Activated T-cell treated with anti-CD3 and anti-CD28 coated beads, Interleukin-2, amount 50 U/mL, for 72 hours (primary cell): ENCODE measurements at regions not wholly inside any gene's neighbourhood (a gene's known extent, or its start where the extent isn't known, plus 50 kb on each side); places are given as distances from the start of the nearest gene placed in this dataset.
"Not testable (repeated sequence)": the region's sequence is repeated elsewhere in the genome, so short reads cannot be mapped to it uniquely, and the experiment has no call there.

Experiments
- ATAC-seq, 2 donors: fragments of 150-1000 bp; cut with Tn5 transposase; replicated peaks in 1 of 2; 2 replicates each; pipeline ENCODE4 v1.10.0; 2021; ENCODE audit warnings: moderate library complexity in 2 of 2, mild to moderate bottlenecking in 1 of 2
- DNase-seq, 2 donors: peaks; one replicate each; pipeline ENCODE4 v3.0.0; 2021 to 2022; ENCODE audit warnings: mixed read lengths in 1 of 2
- H3K27ac Mint-ChIP-seq: one replicate; pipeline ENCODE4 v1.8.0; 2022; ENCODE audit warnings: mild to moderate bottlenecking, moderate library complexity, mixed read lengths
- H3K27me3 Mint-ChIP-seq: one replicate; pipeline ENCODE4 v1.8.0; 2022; ENCODE audit warnings: low read depth, mixed read lengths
- H3K36me3 Mint-ChIP-seq, 2 donors: one replicate each; pipeline ENCODE4 v1.8.0; 2022; ENCODE audit warnings: mixed read lengths in 2 of 2, mild to moderate bottlenecking in 1 of 2; ENCODE audit not compliant: insufficient read depth in 2 of 2
- H3K4me1 Mint-ChIP-seq: one replicate; pipeline ENCODE4 v1.8.0; 2022; ENCODE audit warnings: low read depth, mixed read lengths
- H3K4me3 Mint-ChIP-seq, 2 donors: one replicate each; pipeline ENCODE4 v1.8.0; 2022; ENCODE audit warnings: mild to moderate bottlenecking in 2 of 2, mixed read lengths in 2 of 2, moderate library complexity in 2 of 2
- H3K9me3 Mint-ChIP-seq, 2 donors: one replicate each; pipeline ENCODE4 v1.8.0; 2022; ENCODE audit warnings: mixed read lengths in 2 of 2

- H3K4me3 Mint-ChIP-seq, DNase-seq, H3K4me1 Mint-ChIP-seq, H3K27ac Mint-ChIP-seq, H3K27me3 Mint-ChIP-seq, H3K9me3 Mint-ChIP-seq, H3K36me3 Mint-ChIP-seq, ATAC-seq: not testable (repeated sequence)
Observed at GRCh38 chr3:197410170-197410569, 111.8 kb upstream of the DLG1 start.

DNA sequence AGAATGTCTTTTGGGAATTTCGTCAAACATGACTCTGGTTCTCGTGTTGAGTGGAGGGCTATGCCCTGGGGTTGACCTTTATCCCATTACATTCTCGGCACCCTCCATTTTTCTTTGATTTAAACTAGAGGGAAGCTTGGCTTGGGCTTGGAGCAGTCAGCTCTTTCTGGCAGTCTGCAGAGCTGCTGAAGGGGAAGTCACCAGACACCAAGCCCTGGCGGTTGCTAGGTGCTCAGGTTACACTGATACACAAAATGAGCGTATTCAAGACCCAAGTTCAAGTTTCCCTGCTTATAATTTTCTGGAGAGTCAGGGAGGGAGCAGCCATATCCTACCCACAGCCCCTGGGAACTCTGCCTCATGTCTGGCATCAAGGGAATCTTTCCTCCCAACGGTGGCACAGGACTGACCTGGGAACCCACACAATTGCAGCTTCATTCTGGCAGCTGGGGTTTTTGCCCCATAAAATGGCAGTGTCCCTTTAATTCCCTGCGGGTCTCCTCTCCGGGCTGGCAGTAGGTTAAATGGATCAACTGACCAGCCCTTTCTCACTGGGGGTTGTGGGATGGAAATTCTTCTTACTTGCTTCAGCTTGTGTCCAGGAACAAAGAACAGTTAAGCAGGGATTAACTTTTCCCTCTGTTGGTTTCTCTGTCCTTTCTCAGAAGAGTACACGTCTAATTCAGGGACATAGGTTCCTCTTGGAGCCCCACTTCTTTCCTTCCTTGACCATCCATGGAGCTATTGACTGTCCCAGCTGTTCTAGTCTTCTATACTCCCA lies 110.0 kb upstream of the DLG1 start:
- Mint-ChIP-seq H3K27ac (no peak overlapping the region), H3K9me3 (peaks cover 2% of the 10 kb centered on the region in 2 donors), H3K4me3 (no peak overlapping the region), H3K4me1 (no peaks in the 10 kb centered on the region), H3K27me3 (no peaks in the 10 kb centered on the region), H3K36me3 (peaks cover 0 to 2% of the 10 kb centered on the region in 2 donors)
- DNase-seq (no peak), ATAC-seq (no peak)

GRCh38 chr3:197407526-197407925 lies 109.1 kb upstream of the DLG1 start:
- Mint-ChIP-seq H3K27ac (no peak overlapping the region), H3K27me3 (no peaks in the 10 kb centered on the region), H3K4me3 (no peak overlapping the region), H3K9me3 (peaks cover 2% of the 10 kb centered on the region in 2 donors), H3K4me1 (no peaks in the 10 kb centered on the region), H3K36me3 (peaks cover 0 to 2% of the 10 kb centered on the region in 2 donors)
- DNase-seq (no peak), ATAC-seq (no peak)

- H3K4me1 Mint-ChIP-seq, result no peaks in the 10 kb centered on the region
- H3K9me3 Mint-ChIP-seq, result peaks cover 2% of the 10 kb centered on the region in 2 donors
- no peak overlapping the region for H3K4me3 Mint-ChIP-seq
- ATAC-seq (no peak), DNase-seq (no peak)
- H3K27me3 Mint-ChIP-seq, result no peaks in the 10 kb centered on the region
- H3K27ac Mint-ChIP-seq, result no peak overlapping the region
- H3K36me3 Mint-ChIP-seq, result peaks cover 0 to 2% of the 10 kb centered on the region in 2 donors
Observed at GRCh38 chr3:197407053-197407452, 108.6 kb upstream of the DLG1 start.

DNA sequence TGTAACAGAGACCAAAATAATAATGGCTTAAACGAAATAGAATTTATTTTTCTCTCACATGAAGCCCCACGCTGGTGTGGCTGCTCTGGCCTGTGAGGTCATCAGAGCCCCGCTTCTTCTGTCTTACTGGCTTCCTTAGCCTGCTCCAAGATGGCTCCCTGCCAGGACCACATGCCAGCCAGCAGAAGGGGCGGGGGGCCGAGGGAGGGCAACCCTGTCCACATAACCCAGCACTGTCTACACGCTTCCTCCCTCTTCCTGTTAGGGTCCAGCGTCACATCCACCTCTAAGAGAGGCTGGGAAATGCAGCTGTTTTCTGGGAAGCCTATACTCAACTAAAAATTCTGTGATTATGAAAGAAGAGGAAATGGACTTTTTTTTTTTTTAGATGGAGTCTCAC lies 107.9 kb upstream of the DLG1 start:
- Mint-ChIP-seq H3K9me3 (peaks cover 2% of the 10 kb centered on the region in 2 donors), H3K27ac (no peak overlapping the region), H3K4me3 (no peak overlapping the region), H3K4me1 (no peaks in the 10 kb centered on the region), H3K36me3 (peaks cover 0 to 2% of the 10 kb centered on the region in 2 donors), H3K27me3 (no peaks in the 10 kb centered on the region)
- ATAC-seq (no peak), DNase-seq (no peak)

- no peaks in the 10 kb centered on the region for H3K9me3 Mint-ChIP-seq
- DNase-seq (no peak), ATAC-seq (no peak)
- no peaks in the 10 kb centered on the region for H3K36me3 Mint-ChIP-seq
- H3K27me3 Mint-ChIP-seq, result no peaks in the 10 kb centered on the region
- H3K4me3 Mint-ChIP-seq, result no peak overlapping the region
- H3K4me1 Mint-ChIP-seq, result no peaks in the 10 kb centered on the region
- H3K27ac Mint-ChIP-seq, result no peak overlapping the region
Observed at GRCh38 chr3:197404754-197405153, 106.3 kb upstream of the DLG1 start.

DNA sequence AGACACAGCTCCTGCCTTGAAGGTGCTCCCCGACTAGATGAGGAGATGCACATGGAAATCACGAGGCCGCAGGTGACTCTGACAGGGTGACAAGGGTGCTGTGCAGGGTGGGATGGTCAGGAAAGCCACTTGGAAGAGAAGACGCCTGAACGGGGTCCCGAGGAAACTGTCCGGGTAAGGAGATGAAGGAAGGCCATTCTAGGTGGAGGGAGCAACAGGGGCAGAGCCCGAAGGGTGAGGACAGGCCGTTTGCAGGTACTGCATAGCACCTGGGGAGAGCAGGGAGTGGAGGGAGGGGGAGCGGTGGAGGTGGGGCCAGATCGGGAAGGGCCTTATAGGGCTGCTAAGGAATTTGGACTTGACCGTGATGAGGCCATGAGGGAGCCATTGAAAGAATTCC lies 105.6 kb upstream of the DLG1 start:
- H3K4me1 Mint-ChIP-seq, result no peaks in the 10 kb centered on the region
- no peak overlapping the region for H3K27ac Mint-ChIP-seq
- no peaks in the 10 kb centered on the region for H3K9me3 Mint-ChIP-seq
- no peaks in the 10 kb centered on the region for H3K36me3 Mint-ChIP-seq
- no peaks in the 10 kb centered on the region for H3K27me3 Mint-ChIP-seq
- no peak for ATAC-seq
- no peak overlapping the region for H3K4me3 Mint-ChIP-seq
- DNase-seq, result no peak

DNA sequence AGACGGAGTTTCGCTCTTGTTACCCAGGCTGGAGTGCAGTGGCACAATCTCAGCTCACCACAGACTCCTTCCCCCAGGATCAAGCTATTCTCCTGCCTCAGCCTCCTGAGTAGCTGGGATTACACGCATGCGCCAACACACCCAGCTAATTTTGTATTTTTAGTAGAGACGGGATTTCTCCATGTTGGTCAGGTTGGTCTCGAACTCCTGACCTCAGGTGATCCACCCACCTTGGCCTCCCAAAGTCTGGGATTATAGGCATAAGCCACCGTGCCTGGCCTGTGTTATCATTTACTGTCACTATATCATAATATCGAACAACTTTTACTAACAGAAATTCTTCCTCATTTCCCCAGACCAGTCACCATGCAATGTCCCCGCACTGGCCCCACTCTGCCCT lies 104.0 kb upstream of the DLG1 start:
- not testable (repeated sequence) for H3K9me3 Mint-ChIP-seq, H3K36me3 Mint-ChIP-seq, H3K4me3 Mint-ChIP-seq, H3K27me3 Mint-ChIP-seq, H3K27ac Mint-ChIP-seq, ATAC-seq, DNase-seq
- H3K4me1 Mint-ChIP-seq, result peaks cover 15% of the 10 kb centered on the region

DNA sequence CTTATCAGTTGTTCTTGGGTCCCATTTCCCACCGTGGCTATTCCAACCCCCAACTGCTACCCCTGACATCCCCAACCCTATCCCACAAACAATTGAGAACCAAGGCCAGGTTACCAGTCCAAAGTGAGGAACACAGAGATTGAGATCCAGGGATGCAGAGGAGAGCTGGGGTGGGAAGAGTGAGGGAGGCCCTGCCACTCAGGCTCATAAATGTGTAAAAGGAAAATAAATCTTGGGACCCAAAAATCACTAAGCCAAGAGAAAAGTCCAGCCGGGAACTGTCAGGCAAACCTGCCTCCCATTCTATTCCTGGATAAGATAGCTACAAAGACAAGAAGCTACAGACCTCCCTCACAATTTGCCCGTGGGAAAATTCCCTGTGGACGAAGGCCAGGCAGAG lies 101.1 kb upstream of the DLG1 start:
- Mint-ChIP-seq H3K4me3 (no peak overlapping the region), H3K36me3 (no peaks in the 10 kb centered on the region), H3K9me3 (no peaks in the 10 kb centered on the region), H3K27ac (no peak overlapping the region), H3K4me1 (peaks cover 27% of the 10 kb centered on the region), H3K27me3 (no peaks in the 10 kb centered on the region)
- no peak for DNase-seq
- no peak for ATAC-seq

DNA sequence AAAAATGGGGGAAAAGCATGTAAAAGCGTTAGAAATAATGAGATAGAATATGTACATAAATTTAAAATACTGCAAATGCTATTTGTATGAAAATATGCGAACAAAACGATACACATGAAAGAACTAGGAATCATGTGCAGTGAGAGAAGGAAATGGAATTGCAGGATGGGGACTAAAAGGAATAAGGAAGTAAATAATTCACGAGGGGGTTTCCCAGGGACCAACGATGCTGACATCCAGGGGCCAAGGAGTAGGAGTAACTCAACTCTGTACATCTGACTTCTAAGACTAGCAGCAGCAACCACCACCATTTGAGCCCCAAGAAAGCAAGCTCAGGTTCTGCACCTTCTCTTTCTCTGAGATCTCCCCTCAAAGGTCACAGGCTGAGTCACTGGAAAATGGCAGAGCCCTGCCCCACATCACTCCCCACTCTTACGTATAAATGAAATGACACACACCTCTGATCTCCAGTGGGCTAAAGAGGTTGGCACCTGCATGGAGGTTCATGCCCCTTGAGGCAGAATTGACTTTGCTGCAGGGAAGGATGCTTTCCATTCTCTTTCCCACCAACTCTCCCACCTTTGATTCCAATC lies 100.0 kb upstream of the DLG1 start:
- no peak overlapping the region for H3K27ac Mint-ChIP-seq
- ATAC-seq (peak; percentile 56 to 75), DNase-seq (peak; percentile 19 to 44)
- no peaks in the 10 kb centered on the region for H3K9me3 Mint-ChIP-seq
- no peaks in the 10 kb centered on the region for H3K27me3 Mint-ChIP-seq
- no peaks in the 10 kb centered on the region for H3K36me3 Mint-ChIP-seq
- peaks cover 38% of the 10 kb centered on the region for H3K4me1 Mint-ChIP-seq
- peak overlapping the region in 1 of 2 donors; percentile 27 for H3K4me3 Mint-ChIP-seq

DNA sequence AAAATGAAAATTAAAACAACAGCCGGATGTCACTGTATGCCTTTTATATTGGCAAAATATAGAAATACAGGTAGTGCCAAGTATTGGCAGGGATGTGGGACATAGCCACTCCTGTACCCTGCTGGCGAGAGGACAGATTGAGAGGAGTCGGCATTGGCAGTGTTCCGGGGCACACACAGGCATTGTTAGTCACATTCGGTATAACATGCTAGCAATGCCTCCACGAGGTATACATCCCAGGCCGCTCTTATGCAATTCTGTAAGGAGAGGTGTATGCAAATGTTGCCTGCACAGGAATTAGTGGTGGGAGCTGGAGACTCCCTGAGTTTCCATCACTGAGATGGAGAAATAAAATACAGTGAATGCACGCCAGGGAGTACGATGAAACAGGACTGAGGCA lies 99.4 kb upstream of the DLG1 start:
- H3K4me3 Mint-ChIP-seq, result no peak overlapping the region
- no peaks in the 10 kb centered on the region for H3K9me3 Mint-ChIP-seq
- ATAC-seq (no peak), DNase-seq (no peak)
- H3K36me3 Mint-ChIP-seq, result no peaks in the 10 kb centered on the region
- H3K27me3 Mint-ChIP-seq, result no peaks in the 10 kb centered on the region
- no peak overlapping the region for H3K27ac Mint-ChIP-seq
- peaks cover 38% of the 10 kb centered on the region for H3K4me1 Mint-ChIP-seq

DNA sequence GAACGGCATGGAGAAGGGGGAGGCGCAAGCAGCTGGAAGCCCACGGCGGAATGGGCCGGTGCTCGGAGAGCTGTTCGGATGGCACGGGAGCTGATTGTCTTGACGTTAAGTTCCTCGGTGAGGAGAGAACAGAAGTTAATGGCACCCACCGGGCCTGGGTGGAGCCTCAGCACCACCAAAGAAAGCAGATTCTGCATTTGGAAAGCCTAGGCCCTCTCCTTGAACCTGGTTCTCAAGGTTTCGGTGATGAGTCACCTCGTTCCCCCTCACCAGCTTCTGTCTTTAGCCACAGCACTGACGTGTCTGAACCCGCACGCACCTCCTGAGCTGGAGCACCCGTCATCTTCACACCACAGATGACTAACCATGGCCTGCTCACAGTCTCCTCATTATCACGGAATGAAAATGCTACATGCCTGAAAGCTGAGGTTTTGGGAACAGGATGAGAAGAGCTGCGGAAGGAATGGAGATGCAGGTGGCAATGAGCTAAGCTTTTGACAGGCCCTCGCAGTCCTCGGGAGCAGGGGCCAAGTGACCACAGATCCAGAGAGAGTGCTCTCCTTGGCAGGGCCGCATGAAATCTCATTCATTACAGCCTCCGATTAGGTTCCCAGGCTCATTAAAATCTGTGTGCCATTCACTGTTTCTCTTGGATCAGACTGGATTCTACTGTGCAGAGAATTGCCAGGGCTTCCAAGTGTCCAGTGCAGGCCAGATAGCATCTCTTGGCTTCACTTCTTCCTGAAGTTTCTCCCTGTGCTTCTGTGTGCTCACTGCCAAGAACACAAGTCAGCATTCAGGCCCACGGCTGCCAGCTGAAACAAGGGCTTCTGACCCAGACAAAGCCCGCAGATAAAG lies 96.3 kb upstream of the DLG1 start:
- Mint-ChIP-seq H3K27ac (peak overlapping the region; percentile 31), H3K36me3 (no peaks in the 10 kb centered on the region), H3K4me1 (peaks cover 38% of the 10 kb centered on the region), H3K27me3 (no peaks in the 10 kb centered on the region), H3K9me3 (no peaks in the 10 kb centered on the region), H3K4me3 (peak overlapping the region; percentile 13 to 62)
- DNase-seq (peak; percentile 71 to 75), ATAC-seq (peak; percentile 94 to 99)

DNA sequence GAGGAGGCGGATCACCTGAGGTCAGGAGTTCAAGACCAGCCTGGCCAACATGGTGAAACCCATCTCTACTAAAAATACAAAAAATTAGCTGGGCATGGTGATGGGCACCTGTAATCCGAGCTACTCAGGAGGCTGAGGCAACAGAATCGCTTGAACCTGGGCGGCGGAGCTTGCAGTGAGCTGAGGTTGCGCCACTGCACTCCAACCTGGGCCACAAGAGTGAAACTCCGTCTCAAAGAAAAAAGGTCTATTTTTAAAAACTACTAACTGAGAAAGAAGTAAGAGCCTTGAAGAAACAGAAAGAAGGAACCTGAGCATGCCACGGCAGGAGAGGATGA lies 95.7 kb upstream of the DLG1 start:
- H3K4me1 Mint-ChIP-seq, result peaks cover 38% of the 10 kb centered on the region
- not testable (repeated sequence) for H3K36me3 Mint-ChIP-seq, H3K9me3 Mint-ChIP-seq, H3K27me3 Mint-ChIP-seq, ATAC-seq, DNase-seq
- H3K4me3 Mint-ChIP-seq, result peak overlapping the region; percentile 40 to 62
- H3K27ac Mint-ChIP-seq, result peak overlapping the region; percentile 31
